Fibroblast of the aortic adventitia (primary cell): ENCODE measurements at regions not wholly inside any gene's neighbourhood (a gene's known extent, or its start where the extent isn't known, plus 50 kb on each side); places are given as distances from the start of the nearest gene placed in this dataset.
"Not testable (repeated sequence)": the region's sequence is repeated elsewhere in the genome, so short reads cannot be mapped to it uniquely, and the experiment has no call there.

Experiments used
- DNase-seq: peaks from one replicate; pipeline ENCODE4 v3.0.0-alpha.2; 2010; ENCODE audit warnings: low read depth
- H3K4me3 ChIP-seq: 2 replicates; pipeline ENCODE4 v1.5.1; 2011; ENCODE audit warnings: low read depth, mild to moderate bottlenecking, control low read depth, low read length, moderate library complexity
- CTCF ChIP-seq: IDR thresholded peaks from 2 replicates; pipeline ENCODE4 v1.5.1; 2011; ENCODE audit warnings: mild to moderate bottlenecking, low read length, control low read depth, inconsistent platforms; ENCODE audit not compliant: insufficient read depth

GRCh38 chr2:147141930-147142329 is 702.9 kb upstream of the ACVR2A start:
- no peak for DNase-seq
- peak; percentile 41 for TF ChIP-seq CTCF
- no peak overlapping the region for H3K4me3 ChIP-seq

GRCh38 chr2:147139732-147140131 is 705.1 kb upstream of the ACVR2A start:
- not testable (repeated sequence) for H3K4me3 ChIP-seq, DNase-seq

GRCh38 chr2:147137711-147138110 is 707.1 kb upstream of the ACVR2A start:
- no peak overlapping the region for H3K4me3 ChIP-seq
- DNase-seq: no peak
- no peak for TF ChIP-seq CTCF

- no peak for TF ChIP-seq CTCF
- DNase-seq: no peak
- H3K4me3 ChIP-seq: no peak overlapping the region
Measured at GRCh38 chr2:147135376-147135775, 709.5 kb upstream of the ACVR2A start.

- DNase-seq: peak; percentile 51
- TF ChIP-seq CTCF: no peak
- H3K4me3 ChIP-seq: no peak overlapping the region
Measured at GRCh38 chr2:147133286-147133908, 711.4 kb upstream of the ACVR2A start.

- no peak overlapping the region for H3K4me3 ChIP-seq
- no peak for DNase-seq
- no peak for TF ChIP-seq CTCF
Measured at GRCh38 chr2:147125145-147125544, 719.7 kb upstream of the ACVR2A start.

GRCh38 chr2:147122944-147123343 is 721.9 kb upstream of the ACVR2A start:
- TF ChIP-seq CTCF: no peak

More at GRCh38 chr2:147122944-147123343, 721.9 kb upstream of the ACVR2A start:
- no peak overlapping the region for H3K4me3 ChIP-seq
- no peak for DNase-seq
